HuH-7.5 (cell line): ENCODE measurements at regions not wholly inside any gene's neighbourhood (a gene's known extent, or its start where the extent isn't known, plus 50 kb on each side); places are given as distances from the start of the nearest gene placed in this dataset.

Experiments
- DNase-seq: peaks from one replicate; pipeline ENCODE4 v3.0.0; 2011; ENCODE audit warnings: low spot score

DNA sequence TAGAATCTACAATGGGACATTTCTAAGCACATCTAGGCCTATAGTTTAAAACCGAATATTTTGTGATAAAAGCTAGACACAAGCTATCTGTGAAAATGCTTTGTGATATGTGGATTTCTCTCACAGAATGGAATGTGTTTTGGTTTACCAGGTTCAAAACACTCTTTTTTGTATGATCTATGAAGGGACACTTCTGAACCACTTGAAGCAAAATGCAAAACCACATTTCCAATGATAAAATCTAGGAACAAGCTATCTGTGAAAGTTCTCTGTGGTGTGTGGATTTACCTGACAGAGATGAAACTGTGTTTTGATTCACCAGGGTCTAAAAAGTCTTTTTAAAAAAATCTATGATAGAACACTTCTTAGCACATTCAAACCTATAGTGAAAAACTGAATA, 2192.4 kb downstream of the TP53TG3F start:
- no peak for DNase-seq

- no peak for DNase-seq
Observed at GRCh38 chr16:35664091-35664693, 2204.8 kb downstream of the TP53TG3F start.

GRCh38 chr16:35685085-35685484, 2225.7 kb downstream of the TP53TG3F start:
- DNase-seq = no peak

DNA sequence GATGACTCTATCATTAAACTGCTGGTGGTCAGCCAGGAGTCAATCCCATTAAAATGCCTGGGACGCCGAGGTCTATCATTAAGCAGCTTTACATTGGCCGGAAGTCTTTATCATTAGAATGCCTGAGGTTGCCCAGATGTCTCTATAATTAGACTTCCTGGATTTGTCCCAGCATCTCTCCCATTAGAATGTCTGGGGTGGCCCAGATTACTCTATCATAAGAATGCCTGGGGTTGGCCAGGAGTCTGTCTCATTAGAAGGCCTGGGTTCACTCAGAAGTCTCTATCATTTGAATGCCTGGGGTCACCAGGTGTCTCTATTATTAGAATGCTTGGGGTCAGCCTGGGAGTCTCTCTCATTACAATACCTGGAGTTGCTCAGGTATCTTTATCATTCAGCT, 2227.2 kb downstream of the TP53TG3F start:
- no peak for DNase-seq

DNA sequence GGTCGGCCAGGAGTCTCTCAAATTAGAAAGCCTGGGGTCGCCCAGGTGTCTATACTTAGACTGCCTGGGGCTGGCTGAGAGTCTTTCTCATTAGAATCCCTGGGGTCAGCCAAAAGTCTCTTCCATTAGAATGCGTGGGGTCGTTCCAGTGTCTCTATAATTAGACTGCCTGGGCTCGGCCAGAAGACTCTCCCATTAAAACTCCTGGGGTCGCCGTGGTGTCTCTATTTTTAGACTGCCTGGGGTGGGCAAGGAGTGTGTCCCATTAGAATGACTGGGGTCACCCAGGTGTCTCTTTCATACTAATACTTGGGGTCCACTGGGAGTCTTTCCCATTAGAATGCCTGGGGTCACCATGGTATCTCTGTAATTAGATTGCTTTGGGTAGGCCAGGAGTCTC, 2227.7 kb downstream of the TP53TG3F start:
- no peak for DNase-seq

DNA sequence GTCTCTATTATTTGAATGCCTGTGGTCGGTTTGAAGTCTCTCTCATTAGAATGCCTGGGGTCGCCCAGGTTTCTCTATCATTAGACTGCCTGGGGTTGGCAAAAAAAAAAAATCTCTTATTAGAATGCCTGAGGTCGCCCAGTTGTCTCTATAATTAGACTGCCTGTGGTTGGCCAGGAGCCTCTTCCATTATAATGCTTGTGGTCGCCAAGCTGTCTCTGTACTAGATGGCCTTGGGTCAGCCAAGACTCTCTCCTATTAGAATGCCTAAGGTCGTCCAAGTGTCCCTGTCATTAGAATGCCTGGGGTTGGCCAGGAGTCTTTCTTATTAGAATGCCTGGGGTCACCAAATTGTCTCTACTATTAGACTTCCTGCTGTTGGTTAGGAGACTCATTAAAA, 2228.4 kb downstream of the TP53TG3F start:
- no peak for DNase-seq

DNA sequence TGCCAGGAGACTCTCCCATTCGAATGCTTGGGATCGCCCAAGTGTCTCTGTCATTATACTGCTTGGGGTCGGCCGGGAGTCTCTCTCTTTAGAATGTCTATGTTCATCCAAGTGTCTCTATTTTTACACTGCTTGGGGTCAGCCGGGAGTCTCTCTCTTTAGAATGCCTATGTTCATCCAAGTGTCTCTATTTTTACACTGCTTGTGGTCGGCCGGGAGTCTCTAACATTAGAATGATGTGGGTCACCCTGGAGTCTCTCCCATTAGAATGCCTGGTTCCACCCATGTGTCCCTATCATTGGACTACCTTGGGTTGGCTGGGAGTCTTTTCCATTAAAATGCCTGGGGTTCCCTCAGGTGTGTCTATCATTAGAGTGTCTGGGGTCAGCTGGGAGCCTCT, 2230.4 kb downstream of the TP53TG3F start:
- no peak for DNase-seq

- no peak for DNase-seq
Observed at GRCh38 chr16:35690413-35690812, 2231.0 kb downstream of the TP53TG3F start.

DNA sequence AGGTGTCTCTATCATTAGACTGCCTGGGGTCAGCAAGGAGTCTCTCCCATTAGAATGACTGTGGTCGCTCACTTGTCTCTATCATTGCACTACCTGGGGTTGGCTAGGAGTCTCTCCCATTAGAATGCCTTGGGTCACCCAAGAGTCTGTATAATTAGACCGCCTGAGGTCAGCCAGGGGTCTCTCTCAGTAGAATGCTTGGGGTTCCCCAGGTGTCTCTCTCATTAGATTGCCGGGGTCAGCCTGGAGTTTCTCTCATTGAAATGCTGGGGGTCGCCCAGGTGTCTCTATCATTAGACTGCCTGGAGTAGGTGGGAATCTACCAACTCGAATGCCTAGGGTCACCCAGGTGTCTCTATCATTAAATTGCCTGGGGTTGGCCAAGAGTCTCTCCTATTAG, 2231.6 kb downstream of the TP53TG3F start:
- no peak for DNase-seq

GRCh38 chr16:35692824-35693223, 2233.4 kb downstream of the TP53TG3F start:
- no peak for DNase-seq

DNA sequence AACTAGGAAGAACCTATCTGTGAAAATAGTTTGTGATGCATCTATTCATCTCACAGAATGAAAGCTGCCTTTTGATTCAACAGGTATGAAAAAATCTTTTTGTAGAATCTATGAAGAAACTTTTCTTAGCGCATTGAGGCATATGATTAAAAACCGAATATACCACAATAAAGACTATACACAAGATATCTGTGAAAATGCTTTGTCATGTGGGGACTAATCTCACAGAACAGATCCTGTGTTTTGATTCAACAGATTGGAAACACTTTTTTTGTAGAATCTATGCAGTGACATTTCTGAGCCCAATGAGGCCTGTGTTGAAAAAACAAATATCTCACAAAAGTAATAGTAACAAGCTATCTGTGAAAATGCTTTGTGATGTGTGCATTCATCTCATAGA, 2247.5 kb downstream of the TP53TG3F start:
- no peak for DNase-seq

DNA sequence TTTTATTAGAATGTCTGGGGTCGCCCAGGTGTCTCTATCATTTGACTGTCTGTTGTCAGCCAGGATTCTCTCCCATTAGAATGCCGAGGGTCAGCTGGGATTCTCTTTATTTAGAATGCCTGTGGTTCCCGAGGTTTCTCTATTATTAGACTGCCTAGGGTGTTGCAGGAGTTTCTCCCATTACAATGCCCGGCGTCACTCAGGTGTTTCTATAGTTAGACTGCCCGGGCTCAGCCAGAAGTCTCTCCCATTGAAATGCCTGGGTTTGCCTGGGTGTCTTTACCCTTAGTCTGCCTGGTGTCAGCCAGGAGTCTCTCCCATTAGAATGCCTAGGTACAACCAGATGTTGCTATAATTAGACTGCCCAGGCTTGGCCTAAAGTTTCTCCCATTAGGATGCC, 2252.0 kb downstream of the TP53TG3F start:
- no peak for DNase-seq

GRCh38 chr16:35711958-35712357, 2252.5 kb downstream of the TP53TG3F start:
- no peak for DNase-seq

- no peak for DNase-seq
Observed at GRCh38 chr16:35713762-35714650, 2254.6 kb downstream of the TP53TG3F start.

- DNase-seq = no peak
Observed at GRCh38 chr16:35714665-35715064, 2255.3 kb downstream of the TP53TG3F start.

GRCh38 chr16:35724551-35724950, 2265.1 kb downstream of the TP53TG3F start:
- DNase-seq = no peak

- no peak for DNase-seq
Observed at GRCh38 chr16:35725949-35726348, 2266.5 kb downstream of the TP53TG3F start.

DNA sequence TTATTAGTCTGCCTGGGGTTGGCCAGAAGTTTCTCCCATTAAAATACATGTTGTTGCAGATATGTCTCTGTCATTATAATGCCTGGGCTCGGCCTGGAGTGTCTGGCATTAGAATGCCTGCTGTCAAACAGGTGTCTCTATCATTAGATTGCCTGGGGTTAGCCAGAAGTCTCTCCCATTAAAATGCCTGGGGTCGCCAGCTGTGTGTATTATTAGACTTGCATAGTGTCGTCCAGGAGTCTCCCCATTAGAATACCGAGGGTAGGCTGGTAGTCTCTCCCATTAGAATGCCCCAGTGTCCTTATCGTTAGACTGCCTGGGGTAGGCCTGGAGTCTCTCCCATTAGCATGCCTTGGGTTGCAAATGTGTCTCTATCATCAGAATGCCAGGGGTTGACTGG, 2270.8 kb downstream of the TP53TG3F start:
- DNase-seq = no peak

- DNase-seq = no peak
Observed at GRCh38 chr16:35731341-35732040, 2272.1 kb downstream of the TP53TG3F start.

- no peak for DNase-seq
Observed at GRCh38 chr16:35732046-35732810, 2272.8 kb downstream of the TP53TG3F start.

GRCh38 chr16:35733278-35733965, 2274.0 kb downstream of the TP53TG3F start:
- DNase-seq = no peak
